SK-N-SH treated with all-trans-retinoic acid at 6 μM for 48 hours (cell line): ENCODE measurements at regions not wholly inside any gene's neighbourhood (a gene's known extent, or its start where the extent isn't known, plus 50 kb on each side); places are given as distances from the start of the nearest gene placed in this dataset.

Source experiments
- ATAC-seq: fragments of 200-7000 bp; cut with Tn5 transposase; 3 replicates; pipeline ENCODE4 v1.9.1; 2020; ENCODE audit warnings: mild to moderate bottlenecking, moderate library complexity
- ARNTL ChIP-seq: fragments of 450-650 bp; formaldehyde crosslinking; IDR thresholded peaks from 2 replicates; pipeline ENCODE4 v1.5.0; 2020; ENCODE audit warnings: low read depth, mild to moderate bottlenecking, moderate library complexity, borderline replicate concordance
- BACH2 ChIP-seq: fragments of 250-450 bp; sonication (Bioruptor Pico); IDR thresholded peaks from 2 replicates; pipeline ENCODE4 v1.9.0; 2021; ENCODE audit warnings: mild to moderate bottlenecking, borderline replicate concordance
- CREB5 ChIP-seq: fragments of 250-450 bp; sonication (Bioruptor Pico); IDR thresholded peaks from 2 replicates; pipeline ENCODE4 v1.5.1; 2020; ENCODE audit warnings: low read depth, mild to moderate bottlenecking, moderate library complexity
- CSDC2 ChIP-seq: fragments of 250-450 bp; sonication (Bioruptor Pico); IDR thresholded peaks from 2 replicates; pipeline ENCODE4 v1.5.0; 2020; ENCODE audit warnings: mild to moderate bottlenecking, moderate library complexity
- CSRNP3 ChIP-seq: fragments of 250-450 bp; sonication (Bioruptor Pico); IDR thresholded peaks from 2 replicates; pipeline ENCODE4 v1.5.1; 2021; ENCODE audit warnings: mild to moderate bottlenecking, moderate library complexity
- ESRRG ChIP-seq: fragments of 250-450 bp; sonication (Bioruptor Pico); IDR thresholded peaks from 2 replicates; pipeline ENCODE4 v1.6.1; 2021; ENCODE audit warnings: mild to moderate bottlenecking
- ISL1 ChIP-seq: fragments of 250-450 bp; sonication (Bioruptor Pico); IDR thresholded peaks from 2 replicates; pipeline ENCODE4 v2.1.2; 2022; ENCODE audit warnings: mild to moderate bottlenecking, moderate library complexity
- OSR1 ChIP-seq: fragments of 250-450 bp; sonication (Bioruptor Pico); IDR thresholded peaks from 2 replicates; pipeline ENCODE4 v1.8.0; 2022; ENCODE audit warnings: moderate library complexity, mild to moderate bottlenecking, inconsistent platforms
- PATZ1 ChIP-seq: fragments of 250-450 bp; sonication (Bioruptor Pico); IDR thresholded peaks from 2 replicates; pipeline ENCODE4 v1.8.0; 2020; ENCODE audit warnings: mild to moderate bottlenecking, moderate library complexity, borderline replicate concordance
- POU6F1 ChIP-seq: fragments of 250-450 bp; sonication (Bioruptor Pico); IDR thresholded peaks from 2 replicates; pipeline ENCODE4 v1.8.0; 2021; ENCODE audit warnings: low read depth, mild to moderate bottlenecking, moderate library complexity, borderline replicate concordance
- PPARA ChIP-seq: fragments of 250-450 bp; sonication (Bioruptor Pico); IDR thresholded peaks from 2 replicates; pipeline ENCODE4 v1.5.0; 2020; ENCODE audit warnings: mild to moderate bottlenecking, borderline replicate concordance
- RARB ChIP-seq: fragments of 250-450 bp; sonication (Bioruptor Pico); IDR thresholded peaks from 2 replicates; pipeline ENCODE4 v1.8.0; 2021; ENCODE audit warnings: mild to moderate bottlenecking, moderate library complexity
- SNAI2 ChIP-seq: fragments of 250-450 bp; sonication (Bioruptor Pico); IDR thresholded peaks from 2 replicates; pipeline ENCODE4 v1.5.0; 2020; ENCODE audit warnings: mild to moderate bottlenecking, moderate library complexity
- TCF4 ChIP-seq: fragments of 250-450 bp; sonication (Bioruptor Pico); IDR thresholded peaks from 2 replicates; pipeline ENCODE4 v1.8.0; 2021; ENCODE audit warnings: mild to moderate bottlenecking, moderate library complexity, borderline replicate concordance
- TOX ChIP-seq: fragments of 250-450 bp; sonication (Bioruptor Pico); IDR thresholded peaks from 2 replicates; pipeline ENCODE4 v1.8.0; 2021; ENCODE audit warnings: mild to moderate bottlenecking, moderate library complexity, borderline replicate concordance
- TSHZ2 ChIP-seq: fragments of 250-450 bp; sonication (Bioruptor Pico); IDR thresholded peaks from 2 replicates; pipeline ENCODE4 v1.5.0; 2020; ENCODE audit warnings: mild to moderate bottlenecking, moderate library complexity
- ZC3H10 ChIP-seq: fragments of 250-450 bp; sonication (Bioruptor Pico); IDR thresholded peaks from 2 replicates; pipeline ENCODE4 v1.5.1; 2021; ENCODE audit warnings: mild to moderate bottlenecking, moderate library complexity
- ZFP3 ChIP-seq: fragments of 250-450 bp; sonication (Bioruptor Pico); IDR thresholded peaks from 2 replicates; pipeline ENCODE4 v1.5.0; 2020; ENCODE audit warnings: mild to moderate bottlenecking, moderate library complexity
- ZFP30 ChIP-seq: fragments of 450-650 bp; formaldehyde crosslinking; IDR thresholded peaks from 2 replicates; pipeline ENCODE4 v1.5.0; 2022; ENCODE audit warnings: mild to moderate bottlenecking, moderate library complexity
- ZNF565 ChIP-seq: fragments of 450-650 bp; formaldehyde crosslinking; conservative IDR thresholded peaks from 2 replicates; pipeline ENCODE4 v1.5.0; 2020; ENCODE audit warnings: low read depth, mild to moderate bottlenecking, moderate library complexity
- ZNF70 ChIP-seq: fragments of 450-650 bp; formaldehyde crosslinking; IDR thresholded peaks from 2 replicates; pipeline ENCODE4 v1.5.0; 2020; ENCODE audit warnings: mild to moderate bottlenecking, moderate library complexity
- ZNF8 ChIP-seq: fragments of 450-650 bp; formaldehyde crosslinking; IDR thresholded peaks from 2 replicates; pipeline ENCODE4 v1.5.0; 2020; ENCODE audit warnings: mild to moderate bottlenecking, moderate library complexity

- ATAC-seq: no peak
- TF ChIP-seq ZNF70 (CRISPR knock-in tag): no peak
- no peak for TF ChIP-seq ARNTL (CRISPR knock-in tag)
- no peak for TF ChIP-seq PPARA (CRISPR knock-in tag)
- no peak for TF ChIP-seq ZC3H10 (CRISPR knock-in tag)
- no peak for TF ChIP-seq POU6F1 (CRISPR knock-in tag)
- TF ChIP-seq ISL1 (CRISPR knock-in tag): no peak
- TF ChIP-seq CSRNP3 (CRISPR knock-in tag): no peak
- no peak for TF ChIP-seq TOX (CRISPR knock-in tag)
- no peak for TF ChIP-seq BACH2 (CRISPR knock-in tag)
- TF ChIP-seq ZNF565 (CRISPR knock-in tag): no peak
- no peak for TF ChIP-seq CREB5
- no peak for TF ChIP-seq ESRRG (CRISPR knock-in tag)
- no peak for TF ChIP-seq ZFP3 (CRISPR knock-in tag)
- no peak for TF ChIP-seq PATZ1
- TF ChIP-seq ZFP30 (CRISPR knock-in tag): no peak
- no peak for TF ChIP-seq RARB (CRISPR knock-in tag)
- TF ChIP-seq SNAI2: no peak
- TF ChIP-seq TSHZ2 (CRISPR knock-in tag): no peak
- TF ChIP-seq CSDC2 (CRISPR knock-in tag): no peak
- no peak for TF ChIP-seq OSR1 (CRISPR knock-in tag)
Measured at GRCh38 chr13:48761256-48761655, 107.5 kb downstream of the CYSLTR2 start.

- ATAC-seq: peak; percentile 92
- TF ChIP-seq ZNF70 (CRISPR knock-in tag) (no peak), SNAI2 (no peak), ZC3H10 (CRISPR knock-in tag) (no peak), PPARA (CRISPR knock-in tag) (no peak), ESRRG (CRISPR knock-in tag) (no peak), ZFP30 (CRISPR knock-in tag) (no peak), TOX (CRISPR knock-in tag) (no peak), ZFP3 (CRISPR knock-in tag) (no peak), CSRNP3 (CRISPR knock-in tag) (no peak), POU6F1 (CRISPR knock-in tag) (no peak), CSDC2 (CRISPR knock-in tag) (no peak), TCF4 (no peak), ZNF8 (CRISPR knock-in tag) (no peak), CREB5 (no peak), PATZ1 (no peak), ISL1 (CRISPR knock-in tag) (no peak), OSR1 (CRISPR knock-in tag) (no peak), ARNTL (CRISPR knock-in tag) (no peak), RARB (CRISPR knock-in tag) (no peak)
Measured at GRCh38 chr13:48769107-48769704, 115.5 kb downstream of the CYSLTR2 start.
